ENCODE measurements at regions not wholly inside any gene's neighbourhood (a gene's known extent, or its start where the extent isn't known, plus 50 kb on each side); places are given as distances from the start of the nearest gene placed in this dataset.

DNA sequence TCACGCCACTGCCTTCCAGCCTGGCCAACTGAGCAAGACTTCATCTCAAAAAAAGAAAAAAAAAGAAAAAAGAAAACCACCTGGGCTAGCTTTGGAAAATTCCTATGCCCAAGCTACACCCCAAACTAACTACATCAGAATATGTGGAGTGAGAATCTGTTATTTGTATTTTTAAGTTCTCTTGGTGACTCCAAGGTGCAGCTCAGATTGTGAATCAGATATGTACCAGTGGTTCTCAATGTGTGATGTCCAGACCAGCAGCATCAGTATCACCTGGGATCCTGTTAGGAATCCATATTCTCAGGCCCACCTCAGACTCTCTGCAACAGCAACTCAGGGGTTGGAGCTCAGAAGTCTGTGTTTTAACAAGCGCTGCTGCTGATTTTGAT lies 376.8 kb downstream of the EDEM1 start:
- TF ChIP-seq, protein P1, sequence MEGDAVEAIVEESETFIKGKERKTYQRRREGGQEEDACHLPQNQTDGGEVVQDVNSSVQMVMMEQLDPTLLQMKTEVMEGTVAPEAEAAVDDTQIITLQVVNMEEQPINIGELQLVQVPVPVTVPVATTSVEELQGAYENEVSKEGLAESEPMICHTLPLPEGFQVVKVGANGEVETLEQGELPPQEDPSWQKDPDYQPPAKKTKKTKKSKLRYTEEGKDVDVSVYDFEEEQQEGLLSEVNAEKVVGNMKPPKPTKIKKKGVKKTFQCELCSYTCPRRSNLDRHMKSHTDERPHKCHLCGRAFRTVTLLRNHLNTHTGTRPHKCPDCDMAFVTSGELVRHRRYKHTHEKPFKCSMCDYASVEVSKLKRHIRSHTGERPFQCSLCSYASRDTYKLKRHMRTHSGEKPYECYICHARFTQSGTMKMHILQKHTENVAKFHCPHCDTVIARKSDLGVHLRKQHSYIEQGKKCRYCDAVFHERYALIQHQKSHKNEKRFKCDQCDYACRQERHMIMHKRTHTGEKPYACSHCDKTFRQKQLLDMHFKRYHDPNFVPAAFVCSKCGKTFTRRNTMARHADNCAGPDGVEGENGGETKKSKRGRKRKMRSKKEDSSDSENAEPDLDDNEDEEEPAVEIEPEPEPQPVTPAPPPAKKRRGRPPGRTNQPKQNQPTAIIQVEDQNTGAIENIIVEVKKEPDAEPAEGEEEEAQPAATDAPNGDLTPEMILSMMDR (conservative IDR thresholded peaks at IDR 0.05) = no peak
- no peak for TF ChIP-seq EZH2 (IDR thresholded peaks at IDR 0.05; ENCODE audit: low read depth)
